PFSK-1 (cell line): ENCODE measurements at regions not wholly inside any gene's neighbourhood (a gene's known extent, or its start where the extent isn't known, plus 50 kb on each side); places are given as distances from the start of the nearest gene placed in this dataset.

Experiments used
- POLR2AphosphoS5 ChIP-seq: IDR thresholded peaks from 2 replicates; pipeline ENCODE4 v1.6.1; 2012; ENCODE audit warnings: low read depth, mild to moderate bottlenecking, control low read depth, low read length, moderate library complexity
- REST ChIP-seq, 2 experiments: IDR thresholded peaks; 2 replicates each; pipeline versions ENCODE4 v1.6.1 to v1.8.0; 2011 to 2012; ENCODE audit warnings: low read depth in 2 of 2, low read length in 2 of 2, control low read depth in 1 of 2, inconsistent platforms in 1 of 2, mild to moderate bottlenecking in 1 of 2, moderate library complexity in 1 of 2; ENCODE audit not compliant: insufficient read depth in 1 of 2

GRCh38 chr4:156547891-156548290 lies 423.7 kb downstream of the PDGFC start:
- TF ChIP-seq POLR2AphosphoS5 (no peak), REST (IDR thresholded peaks at IDR 0.05; ENCODE audit: insufficient read depth in 1 of 2, low read depth in 2 of 2, low read length in 2 of 2) (no peak)
